ENCODE measurements at regions not wholly inside any gene's neighbourhood (a gene's known extent, or its start where the extent isn't known, plus 50 kb on each side); places are given as distances from the start of the nearest gene placed in this dataset.

DNA sequence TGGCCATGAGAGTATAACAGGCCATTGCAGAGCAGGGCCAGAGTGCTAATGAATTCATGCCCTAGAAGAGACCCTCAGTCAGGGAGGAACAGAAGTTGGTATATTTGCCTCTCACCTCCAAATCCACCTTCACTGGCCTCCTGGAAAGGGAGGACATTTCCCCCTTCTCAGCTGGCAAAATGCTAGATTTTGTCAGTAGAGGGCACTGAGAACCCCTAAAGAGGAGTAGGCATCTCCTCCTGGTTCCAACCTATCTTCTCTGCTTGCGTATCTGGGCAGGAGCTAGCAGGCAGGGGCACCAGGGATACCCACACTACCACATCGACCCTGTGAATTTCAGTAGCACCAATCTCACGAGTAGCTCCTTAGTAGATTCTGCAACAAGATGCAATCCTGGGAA is 79.8 kb upstream of the GHITM start:
- TF ChIP-seq CTCF (IDR thresholded peaks at IDR 0.05) = no peak
- TF ChIP-seq POLR2A (IDR thresholded peaks at IDR 0.05) = no peak
- no peak for TF ChIP-seq POLR2AphosphoS5 (IDR thresholded peaks at IDR 0.05)

Measured in prostate gland (tissue), 2 donors.